ACC112 (cell line): ENCODE measurements at regions not wholly inside any gene's neighbourhood (a gene's known extent, or its start where the extent isn't known, plus 50 kb on each side); places are given as distances from the start of the nearest gene placed in this dataset.

Experiments
- H2AFZ ChIP-seq: fragments of 200-600 bp; sonication (generic); one replicate; pipeline ENCODE4 v1.6.0; 2017; ENCODE audit warnings: antibody characterized with exemption, low read length; ENCODE audit not compliant: unreplicated experiment
- H3K27ac ChIP-seq: fragments of 200-600 bp; sonication (generic); 2 replicates; pipeline ENCODE4 v1.5.1; 2014; ENCODE audit warnings: low read depth, mild to moderate bottlenecking, antibody characterized with exemption, low read length, moderate library complexity
- H3K27me3 ChIP-seq: fragments of 200-600 bp; sonication (generic); 2 replicates; pipeline ENCODE4 v1.6.1; 2014; ENCODE audit warnings: mild to moderate bottlenecking, antibody characterized with exemption, low read length, moderate library complexity, mixed read lengths; ENCODE audit not compliant: insufficient read depth
- H3K36me3 ChIP-seq: fragments of 200-600 bp; sonication (generic); 2 replicates; pipeline ENCODE4 v1.6.1; 2016; ENCODE audit warnings: mild to moderate bottlenecking, antibody characterized with exemption, low read length, moderate library complexity, mixed read lengths; ENCODE audit not compliant: insufficient read depth
- H3K4me1 ChIP-seq: fragments of 200-600 bp; sonication (generic); one replicate; pipeline ENCODE4 v1.6.1; 2016; ENCODE audit warnings: low read length, mixed read lengths; ENCODE audit not compliant: insufficient read depth, unreplicated experiment, control insufficient read depth
- H3K4me3 ChIP-seq: fragments of 200-600 bp; sonication (generic); 2 replicates; pipeline ENCODE4 v1.5.1; 2014; ENCODE audit warnings: mild to moderate bottlenecking, low read depth, low read length
- H3K79me2 ChIP-seq: fragments of 200-600 bp; sonication (generic); one replicate; pipeline ENCODE4 v1.6.0; 2016; ENCODE audit warnings: low read length; ENCODE audit not compliant: control insufficient read depth, unreplicated experiment, insufficient read depth

- Histone ChIP-seq H3K27ac (no peak overlapping the region), H3K4me3 (no peak overlapping the region), H3K27me3 (no peaks in the 10 kb centered on the region), H3K79me2 (no peaks in the 10 kb centered on the region), H3K36me3 (no peaks in the 10 kb centered on the region), H3K4me1 (no peaks in the 10 kb centered on the region), H2AFZ (no peak overlapping the region)
These were observed 347.1 kb upstream of the CA10 start for GRCh38 chr17:52505601-52506000.

- Histone ChIP-seq H2AFZ (no peak overlapping the region), H3K27me3 (no peaks in the 10 kb centered on the region), H3K79me2 (no peaks in the 10 kb centered on the region), H3K4me1 (no peaks in the 10 kb centered on the region), H3K36me3 (no peaks in the 10 kb centered on the region), H3K27ac (no peak overlapping the region), H3K4me3 (no peak overlapping the region)
These were observed 345.6 kb upstream of the CA10 start for GRCh38 chr17:52504081-52504480.

GRCh38 chr17:52495646-52496045 is 337.1 kb upstream of the CA10 start:
- H3K4me3 ChIP-seq: no peak overlapping the region
- no peaks in the 10 kb centered on the region for H3K79me2 ChIP-seq
- H3K4me1 ChIP-seq: no peaks in the 10 kb centered on the region
- H3K27ac ChIP-seq: no peak overlapping the region
- H3K27me3 ChIP-seq: no peaks in the 10 kb centered on the region
- no peaks in the 10 kb centered on the region for H3K36me3 ChIP-seq
- H2AFZ ChIP-seq: no peak overlapping the region

GRCh38 chr17:52482271-52482670 is 323.8 kb upstream of the CA10 start:
- no peaks in the 10 kb centered on the region for H3K27me3 ChIP-seq
- H3K4me3 ChIP-seq: no peak overlapping the region
- H2AFZ ChIP-seq: no peak overlapping the region
- H3K4me1 ChIP-seq: no peaks in the 10 kb centered on the region
- H3K27ac ChIP-seq: no peak overlapping the region
- H3K36me3 ChIP-seq: no peaks in the 10 kb centered on the region
- no peaks in the 10 kb centered on the region for H3K79me2 ChIP-seq

- Histone ChIP-seq H2AFZ (no peak overlapping the region), H3K27ac (no peak overlapping the region), H3K27me3 (no peaks in the 10 kb centered on the region), H3K79me2 (no peaks in the 10 kb centered on the region), H3K4me3 (no peak overlapping the region), H3K4me1 (no peaks in the 10 kb centered on the region), H3K36me3 (no peaks in the 10 kb centered on the region)
These were observed 319.5 kb upstream of the CA10 start for GRCh38 chr17:52477824-52478699.

GRCh38 chr17:52476638-52477313 is 318.3 kb upstream of the CA10 start:
- Histone ChIP-seq H3K4me1 (no peaks in the 10 kb centered on the region), H3K4me3 (no peak overlapping the region), H2AFZ (no peak overlapping the region), H3K27me3 (no peaks in the 10 kb centered on the region), H3K36me3 (no peaks in the 10 kb centered on the region), H3K27ac (no peak overlapping the region), H3K79me2 (no peaks in the 10 kb centered on the region)

- no peaks in the 10 kb centered on the region for H3K79me2 ChIP-seq
- H3K4me3 ChIP-seq: no peak overlapping the region
- H3K27ac ChIP-seq: no peak overlapping the region
- no peaks in the 10 kb centered on the region for H3K27me3 ChIP-seq
- no peaks in the 10 kb centered on the region for H3K36me3 ChIP-seq
- H3K4me1 ChIP-seq: no peaks in the 10 kb centered on the region
- no peak overlapping the region for H2AFZ ChIP-seq
These were observed 312.0 kb upstream of the CA10 start for GRCh38 chr17:52470553-52470952.

GRCh38 chr17:52465407-52465806 is 306.9 kb upstream of the CA10 start:
- no peaks in the 10 kb centered on the region for H3K36me3 ChIP-seq
- no peak overlapping the region for H3K4me3 ChIP-seq
- no peaks in the 10 kb centered on the region for H3K4me1 ChIP-seq
- H3K79me2 ChIP-seq: no peaks in the 10 kb centered on the region
- no peaks in the 10 kb centered on the region for H3K27me3 ChIP-seq
- H2AFZ ChIP-seq: no peak overlapping the region
- no peak overlapping the region for H3K27ac ChIP-seq

- no peaks in the 10 kb centered on the region for H3K27me3 ChIP-seq
- no peak overlapping the region for H3K4me3 ChIP-seq
- no peak overlapping the region for H3K27ac ChIP-seq
- no peaks in the 10 kb centered on the region for H3K79me2 ChIP-seq
- no peaks in the 10 kb centered on the region for H3K36me3 ChIP-seq
- H3K4me1 ChIP-seq: no peaks in the 10 kb centered on the region
- no peak overlapping the region for H2AFZ ChIP-seq
These were observed 292.9 kb upstream of the CA10 start for GRCh38 chr17:52451294-52451861.

GRCh38 chr17:52442350-52442749 is 283.8 kb upstream of the CA10 start:
- no peak overlapping the region for H3K4me3 ChIP-seq
- no peaks in the 10 kb centered on the region for H3K36me3 ChIP-seq
- H3K79me2 ChIP-seq: no peaks in the 10 kb centered on the region
- no peaks in the 10 kb centered on the region for H3K27me3 ChIP-seq
- H3K27ac ChIP-seq: no peak overlapping the region
- no peaks in the 10 kb centered on the region for H3K4me1 ChIP-seq
- no peak overlapping the region for H2AFZ ChIP-seq
